PC-9 (cell line): ENCODE measurements at regions not wholly inside any gene's neighbourhood (a gene's known extent, or its start where the extent isn't known, plus 50 kb on each side); places are given as distances from the start of the nearest gene placed in this dataset.

Experiments used
- BruUV-seq: library from RNA; stranded (reverse); fragments of 400-500 nt; replicated peaks from 2 replicates; lab custom pipeline; 2021; lab: Mats Ljungman, UMichigan
- CTCF ChIA-PET: fragments of 300-600 bp; sonication (Branson Sonifier 250); formaldehyde crosslinking; loops from one replicate; lab custom pipeline; 2022; ENCODE audit warnings: antibody characterized with exemption; lab: Charles Lee
- POLR2A ChIA-PET: fragments of 300-600 bp; sonication (Branson Sonifier 250); formaldehyde crosslinking; loops from one replicate; lab custom pipeline; 2022; ENCODE audit warnings: antibody characterized with exemption; ENCODE audit not compliant: unreplicated experiment; lab: Charles Lee
- DNase-seq, 2 experiments: peaks; one replicate each; pipeline versions ENCODE4 v3.0.0 to v3.0.0-alpha.2; 2015 to 2022; ENCODE audit warnings: mixed read lengths in 1 of 2
- H2AFZ ChIP-seq: fragments of 200-600 bp; sonication (generic); 2 replicates; pipeline ENCODE4 v1.8.1; 2017; ENCODE audit warnings: antibody characterized with exemption
- H3F3A ChIP-seq: fragments of 200-600 bp; sonication (generic); 2 replicates; pipeline ENCODE4 v1.8.1; 2017; ENCODE audit warnings: antibody characterized with exemption, mild to moderate bottlenecking, low read depth; ENCODE audit not compliant: insufficient read depth
- H3K27ac ChIP-seq: fragments of 200-600 bp; sonication (generic); 2 replicates; pipeline ENCODE4 v1.6.1; 2016; ENCODE audit warnings: mixed run types
- H3K27me3 ChIP-seq: fragments of 200-600 bp; sonication (generic); 2 replicates; pipeline ENCODE4 v1.6.1; 2016; ENCODE audit warnings: low read depth, mixed run types; ENCODE audit not compliant: insufficient read depth
- H3K36me3 ChIP-seq: fragments of 200-600 bp; sonication (generic); 2 replicates; pipeline ENCODE4 v1.6.1; 2016; ENCODE audit warnings: low read depth, mixed run types
- H3K4me1 ChIP-seq: fragments of 200-600 bp; sonication (generic); replicated peaks from 2 replicates; pipeline ENCODE4 v1.6.1; 2016; ENCODE audit warnings: mixed run types; ENCODE audit not compliant: insufficient read depth
- H3K4me2 ChIP-seq: fragments of 200-600 bp; sonication (generic); 2 replicates; pipeline ENCODE4 v1.6.1; 2017; ENCODE audit warnings: mixed run types
- H3K4me3 ChIP-seq: fragments of 200-600 bp; sonication (generic); 2 replicates; pipeline ENCODE4 v1.6.1; 2016; ENCODE audit warnings: mixed run types
- H3K79me2 ChIP-seq: fragments of 200-600 bp; sonication (generic); 2 replicates; pipeline ENCODE4 v1.6.1; 2017; ENCODE audit warnings: low read depth, mixed run types
- H3K9me2 ChIP-seq: fragments of 200-600 bp; sonication (generic); 2 replicates; pipeline ENCODE4 v1.8.1; 2017; ENCODE audit warnings: mild to moderate bottlenecking; ENCODE audit not compliant: insufficient read depth
- H3K9me3 ChIP-seq: fragments of 200-600 bp; sonication (generic); 2 replicates; pipeline ENCODE4 v1.8.1; 2016; ENCODE audit warnings: low read depth; ENCODE audit not compliant: insufficient read depth
- H4K20me1 ChIP-seq: fragments of 200-600 bp; sonication (generic); 2 replicates; pipeline ENCODE4 v1.8.1; 2017; ENCODE audit not compliant: insufficient read depth
- EZH2 ChIP-seq: fragments of 200-600 bp; sonication (generic); IDR thresholded peaks from 2 replicates; pipeline ENCODE4 v1.8.0; 2017; ENCODE audit warnings: antibody characterized with exemption, low read depth
- intact Hi-C: fragments of 100-400 bp; cut with micrococcal nuclease; formaldehyde crosslinking; loops from one replicate; pipeline ENCODE4 v1.10.0; 2022; ENCODE audit not compliant: unreplicated experiment
- TF ChIP-seq, protein P1 (sequence below): fragments of 200-600 bp; sonication (generic); conservative IDR thresholded peaks from 2 replicates; pipeline ENCODE4 v1.6.1; 2017; ENCODE audit warnings: mixed run types, antibody characterized with exemption, mild to moderate bottlenecking, moderate library complexity

DNA sequence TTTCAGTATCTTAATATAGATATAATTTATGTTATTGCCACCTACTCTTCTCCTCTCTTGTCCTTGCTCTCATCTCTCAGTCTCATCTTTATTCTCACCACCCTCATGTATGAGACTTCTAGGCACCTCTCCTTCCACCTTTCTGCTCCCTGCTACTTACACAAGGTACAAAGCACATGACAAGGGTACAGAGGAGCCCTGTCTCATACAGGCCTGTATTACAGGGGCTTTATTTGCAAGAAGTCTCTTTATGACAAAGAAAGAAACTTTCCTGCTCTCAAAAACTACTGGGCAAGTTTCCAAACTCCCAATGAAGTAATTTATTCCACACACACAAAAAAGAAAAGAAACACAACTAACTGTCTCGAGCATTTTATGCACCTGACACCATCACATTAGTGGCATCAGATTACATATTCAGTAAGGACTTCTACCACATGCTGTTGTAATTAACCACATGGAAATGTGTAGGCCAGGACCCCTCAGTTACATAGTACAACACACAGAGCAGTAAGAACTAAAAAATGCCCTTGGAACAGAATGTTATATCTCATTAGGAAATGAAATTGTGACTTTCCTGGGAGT is 253.1 kb downstream of the FZD1 start:
- H3K36me3 ChIP-seq = no peaks in the 10 kb centered on the region
- H3K9me2 ChIP-seq = no peaks in the 10 kb centered on the region
- no peak overlapping the region for H2AFZ ChIP-seq
- ChIA-PET POLR2A (no interaction called here), CTCF (no interaction called here)
- H4K20me1 ChIP-seq = no peaks in the 10 kb centered on the region
- no peaks in the 10 kb centered on the region for H3K79me2 ChIP-seq
- no peak for DNase-seq
- no peaks in the 10 kb centered on the region for H3K27me3 ChIP-seq
- intact Hi-C loops = loop anchor here (10.0 kb wide), 1 partner anchor 62 kb away; no protein-coding TSS in a partner anchor
- TF ChIP-seq, protein P1, sequence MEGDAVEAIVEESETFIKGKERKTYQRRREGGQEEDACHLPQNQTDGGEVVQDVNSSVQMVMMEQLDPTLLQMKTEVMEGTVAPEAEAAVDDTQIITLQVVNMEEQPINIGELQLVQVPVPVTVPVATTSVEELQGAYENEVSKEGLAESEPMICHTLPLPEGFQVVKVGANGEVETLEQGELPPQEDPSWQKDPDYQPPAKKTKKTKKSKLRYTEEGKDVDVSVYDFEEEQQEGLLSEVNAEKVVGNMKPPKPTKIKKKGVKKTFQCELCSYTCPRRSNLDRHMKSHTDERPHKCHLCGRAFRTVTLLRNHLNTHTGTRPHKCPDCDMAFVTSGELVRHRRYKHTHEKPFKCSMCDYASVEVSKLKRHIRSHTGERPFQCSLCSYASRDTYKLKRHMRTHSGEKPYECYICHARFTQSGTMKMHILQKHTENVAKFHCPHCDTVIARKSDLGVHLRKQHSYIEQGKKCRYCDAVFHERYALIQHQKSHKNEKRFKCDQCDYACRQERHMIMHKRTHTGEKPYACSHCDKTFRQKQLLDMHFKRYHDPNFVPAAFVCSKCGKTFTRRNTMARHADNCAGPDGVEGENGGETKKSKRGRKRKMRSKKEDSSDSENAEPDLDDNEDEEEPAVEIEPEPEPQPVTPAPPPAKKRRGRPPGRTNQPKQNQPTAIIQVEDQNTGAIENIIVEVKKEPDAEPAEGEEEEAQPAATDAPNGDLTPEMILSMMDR = no peak
- TF ChIP-seq EZH2 = no peak
- H3K4me2 ChIP-seq = no peak overlapping the region
- no peak overlapping the region for H3K4me3 ChIP-seq
- H3K4me1 ChIP-seq = no peaks in the 10 kb centered on the region
- no peak overlapping the region for H3K27ac ChIP-seq
- no peaks in the 10 kb centered on the region for H3F3A ChIP-seq
- no peaks in the 10 kb centered on the region for H3K9me3 ChIP-seq
- BruUV-seq = no TSS peak

- DNase-seq = no peak
- TF ChIP-seq EZH2 = no peak
- TF ChIP-seq, protein P1 = no peak
- no peak overlapping the region for H3K4me3 ChIP-seq
- no peaks in the 10 kb centered on the region for H3K36me3 ChIP-seq
- intact Hi-C loops = loop anchor here (10.0 kb wide), 1 partner anchor 63 kb away; no protein-coding TSS in a partner anchor
- no peaks in the 10 kb centered on the region for H3K4me1 ChIP-seq
- H3K9me2 ChIP-seq = no peaks in the 10 kb centered on the region
- H3K27ac ChIP-seq = no peak overlapping the region
- H3K4me2 ChIP-seq = no peak overlapping the region
- H2AFZ ChIP-seq = no peak overlapping the region
- H3K9me3 ChIP-seq = no peaks in the 10 kb centered on the region
- no peaks in the 10 kb centered on the region for H3K27me3 ChIP-seq
- POLR2A ChIA-PET = no interaction called here
- no peaks in the 10 kb centered on the region for H4K20me1 ChIP-seq
- H3K79me2 ChIP-seq = no peaks in the 10 kb centered on the region
- H3F3A ChIP-seq = no peaks in the 10 kb centered on the region
- CTCF ChIA-PET = no interaction called here
- BruUV-seq = no TSS peak
Measured at GRCh38 chr7:91518058-91518457, 253.8 kb downstream of the FZD1 start.

GRCh38 chr7:91519241-91520158 is 255.3 kb downstream of the FZD1 start:
- Histone ChIP-seq H3K4me1 (no peaks in the 10 kb centered on the region), H3K79me2 (no peaks in the 10 kb centered on the region), H3K36me3 (no peaks in the 10 kb centered on the region), H3F3A (no peaks in the 10 kb centered on the region), H3K9me3 (no peaks in the 10 kb centered on the region), H3K9me2 (no peaks in the 10 kb centered on the region), H3K27me3 (no peaks in the 10 kb centered on the region), H3K4me3 (no peak overlapping the region), H3K4me2 (no peak overlapping the region), H2AFZ (no peak overlapping the region), H3K27ac (no peak overlapping the region), H4K20me1 (no peaks in the 10 kb centered on the region)
- intact Hi-C loops = loop anchor here (10.0 kb wide), 1 partner anchor 65 kb away; no protein-coding TSS in a partner anchor
- ChIA-PET CTCF (no interaction called here), POLR2A (interaction anchor here (0.6 kb wide), 1 partner anchor 1210 kb away, joined by 6 read pairs; no protein-coding TSS in a partner anchor)
- TF ChIP-seq EZH2 = no peak
- TF ChIP-seq, protein P1 = no peak
- no TSS peak for BruUV-seq
- no peak for DNase-seq
